ENCODE measurements at regions not wholly inside any gene's neighbourhood (a gene's known extent, or its start where the extent isn't known, plus 50 kb on each side); places are given as distances from the start of the nearest gene placed in this dataset.

GRCh38 chr16:79327836-79328235 is 272.7 kb downstream of the MAF start:
- no peak for DNase-seq

DNA sequence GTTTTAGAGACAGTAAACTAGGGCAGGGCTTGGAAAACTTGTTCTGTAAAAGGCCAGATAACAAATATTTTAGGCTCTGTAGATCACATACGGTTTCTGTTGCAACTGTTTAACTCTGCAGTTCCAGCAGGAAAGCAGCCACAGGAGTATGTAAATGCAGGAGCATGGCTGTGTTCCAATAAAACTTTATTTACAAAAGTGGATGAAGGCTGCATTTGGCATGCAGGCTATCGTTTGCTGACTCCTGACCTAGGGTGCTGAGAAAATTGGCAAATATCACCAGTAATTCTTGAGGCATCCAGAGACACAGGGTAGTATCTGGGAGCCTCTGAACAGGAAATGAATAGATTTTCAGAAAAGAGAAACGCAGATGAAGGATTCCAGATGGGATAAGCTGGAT is 274.0 kb downstream of the MAF start:
- no peak for DNase-seq

- no peak for DNase-seq
Measured at GRCh38 chr16:79325226-79325945, 275.2 kb downstream of the MAF start.

DNA sequence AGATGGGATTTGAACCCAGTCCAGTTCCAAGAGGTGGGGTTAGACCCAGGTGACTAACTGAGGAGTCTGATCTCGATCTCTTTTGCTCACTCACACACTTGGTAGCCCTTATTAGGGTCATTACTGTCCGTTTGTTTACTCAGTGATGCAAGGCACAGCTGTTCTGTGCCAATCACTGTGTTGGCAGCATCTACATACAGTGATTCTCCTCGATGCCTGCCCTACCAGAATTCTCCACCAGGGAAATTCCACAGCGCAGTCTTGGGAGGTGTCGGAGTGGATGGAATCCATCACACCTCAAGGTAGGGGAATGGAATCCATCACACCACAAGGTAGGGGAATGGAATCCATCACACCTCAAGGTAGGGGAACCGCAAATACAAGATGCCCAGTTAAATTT is 279.6 kb downstream of the MAF start:
- DNase-seq = no peak

- no peak for DNase-seq
Measured at GRCh38 chr16:79318143-79318899, 282.2 kb downstream of the MAF start.

GRCh38 chr16:79317521-79317920 is 283.0 kb downstream of the MAF start:
- DNase-seq = no peak

GRCh38 chr16:79317026-79317425 is 283.5 kb downstream of the MAF start:
- no peak for DNase-seq

- DNase-seq = no peak
Measured at GRCh38 chr16:79316004-79316458, 284.5 kb downstream of the MAF start.

DNA sequence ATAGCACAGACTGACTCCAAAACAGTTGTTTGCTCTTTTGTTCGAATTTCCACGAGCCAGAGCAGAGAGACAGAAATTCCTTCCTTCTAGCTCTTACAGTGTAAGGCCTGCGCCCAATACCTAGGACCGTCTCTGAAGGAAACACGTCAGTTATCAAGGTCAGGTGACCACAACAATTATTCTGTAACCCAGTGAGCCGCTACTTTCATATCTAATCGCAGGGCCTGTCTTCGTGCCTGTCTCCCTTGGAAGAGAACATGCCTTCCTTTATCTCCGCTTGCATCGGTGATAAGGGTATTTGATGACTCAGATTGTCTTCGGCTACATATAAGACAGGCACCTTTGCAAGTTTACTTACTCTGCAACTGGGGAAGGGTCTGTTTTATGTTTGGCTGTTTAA is 288.0 kb downstream of the MAF start:
- DNase-seq = no peak

DNA sequence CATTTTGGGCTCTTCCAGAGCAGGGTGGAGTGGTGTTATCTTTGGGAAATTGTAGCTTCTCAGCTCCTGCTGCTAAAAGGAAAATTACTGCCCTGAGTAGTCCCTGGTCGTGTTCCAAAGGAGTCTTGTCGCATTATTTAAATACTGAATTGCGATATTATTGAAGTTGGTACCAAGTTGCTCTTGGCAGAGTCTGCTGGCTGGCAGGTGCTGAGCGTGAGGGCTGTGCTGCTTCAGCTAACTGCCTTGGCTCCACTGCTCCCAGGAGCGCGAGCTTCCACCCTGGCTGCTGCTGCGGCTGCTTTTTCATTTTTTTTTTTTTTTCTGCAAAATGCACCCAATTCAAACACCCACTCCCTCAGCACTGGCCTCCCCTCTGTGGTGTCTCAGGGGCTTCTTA is 289.8 kb downstream of the MAF start:
- no peak for DNase-seq

GRCh38 chr16:79309606-79310005 is 290.9 kb downstream of the MAF start:
- no peak for DNase-seq

GRCh38 chr16:79307214-79307613 is 293.3 kb downstream of the MAF start:
- DNase-seq = no peak

GRCh38 chr16:79305074-79305473 is 295.5 kb downstream of the MAF start:
- DNase-seq = no peak

GRCh38 chr16:79303959-79304387 is 296.6 kb downstream of the MAF start:
- no peak for DNase-seq

DNA sequence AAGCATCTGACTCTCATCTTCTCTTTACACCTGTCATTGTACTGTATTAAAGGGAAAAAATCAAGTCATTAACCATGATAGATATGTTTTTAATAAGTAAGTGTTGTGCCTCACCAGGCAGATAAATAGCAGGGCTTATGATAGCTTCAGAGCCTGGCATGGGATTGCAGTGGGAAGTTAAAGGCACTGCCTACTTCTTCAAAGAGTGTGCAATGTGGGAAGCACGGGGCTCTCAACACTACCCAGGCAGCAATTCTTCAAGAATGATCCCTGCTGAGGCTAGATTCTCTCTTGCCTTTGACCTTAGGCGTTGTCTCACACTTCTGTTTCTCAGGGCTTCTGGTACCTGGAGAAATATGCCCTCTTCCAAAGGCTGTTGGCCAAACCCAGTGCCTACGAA is 297.3 kb downstream of the MAF start:
- DNase-seq = no peak

DNA sequence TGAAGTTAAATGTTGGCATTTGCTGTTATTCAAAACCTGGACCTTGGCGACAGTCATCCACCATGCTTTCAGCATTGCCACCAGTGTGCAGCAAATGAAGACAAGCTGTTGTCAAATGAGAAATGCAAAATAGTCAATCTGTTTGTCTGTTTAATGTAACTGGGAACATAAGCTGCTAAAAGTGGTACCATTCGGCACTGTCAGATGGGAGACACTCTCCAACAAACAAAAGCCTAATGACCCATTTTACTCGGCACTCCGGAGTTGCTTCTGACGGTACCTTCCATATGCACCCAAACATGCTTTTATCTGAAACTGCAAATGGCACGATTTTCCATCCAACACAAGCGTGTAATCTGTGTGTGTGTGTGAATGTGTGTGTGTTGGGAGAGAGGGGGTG is 297.8 kb downstream of the MAF start:
- DNase-seq = no peak

GRCh38 chr16:79301051-79301450 is 299.5 kb downstream of the MAF start:
- DNase-seq = no peak

DNA sequence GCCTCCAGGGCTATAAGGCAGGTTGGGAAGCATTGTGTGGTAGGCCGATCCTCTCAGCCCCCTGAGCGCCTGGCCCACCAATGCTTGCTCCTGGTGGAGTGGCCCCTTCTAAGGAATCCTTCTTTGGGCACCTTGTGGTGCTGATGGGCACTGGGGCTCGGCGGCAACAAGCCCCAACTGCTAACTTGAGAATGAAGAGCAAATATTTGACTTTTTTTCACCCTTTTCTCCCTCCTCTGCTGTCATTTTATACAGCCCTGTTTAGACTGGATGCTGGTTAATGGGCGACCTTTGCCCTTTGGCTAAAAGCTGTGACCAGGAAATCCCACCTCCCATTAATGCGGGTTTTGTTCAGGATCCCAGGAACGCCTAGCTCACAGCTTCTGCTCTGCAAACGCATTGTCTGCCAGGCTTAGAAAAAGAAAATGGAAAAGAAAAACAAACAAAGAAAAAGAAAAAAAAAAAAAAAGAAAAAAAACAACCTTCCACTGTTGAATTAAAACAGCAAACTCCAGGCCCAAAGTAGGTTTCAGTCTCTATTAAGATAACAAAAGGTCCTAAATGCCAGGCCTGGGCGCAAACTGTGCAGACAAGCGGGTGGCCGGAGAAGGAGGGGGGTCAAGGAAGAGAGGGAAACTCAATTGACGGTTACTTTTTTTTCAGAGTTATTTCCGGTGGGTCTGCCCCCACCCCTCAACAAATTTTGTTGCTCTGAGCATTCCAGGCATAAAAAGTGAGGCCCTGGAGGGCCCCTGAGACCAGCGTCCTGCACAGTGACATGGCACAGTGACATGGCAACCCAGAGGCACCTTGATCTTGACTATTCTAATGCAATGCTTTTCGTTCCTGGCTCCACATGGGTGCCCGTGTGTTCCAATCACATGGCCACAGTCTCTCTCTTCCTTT is 301.4 kb downstream of the MAF start:
- no peak for DNase-seq

DNA sequence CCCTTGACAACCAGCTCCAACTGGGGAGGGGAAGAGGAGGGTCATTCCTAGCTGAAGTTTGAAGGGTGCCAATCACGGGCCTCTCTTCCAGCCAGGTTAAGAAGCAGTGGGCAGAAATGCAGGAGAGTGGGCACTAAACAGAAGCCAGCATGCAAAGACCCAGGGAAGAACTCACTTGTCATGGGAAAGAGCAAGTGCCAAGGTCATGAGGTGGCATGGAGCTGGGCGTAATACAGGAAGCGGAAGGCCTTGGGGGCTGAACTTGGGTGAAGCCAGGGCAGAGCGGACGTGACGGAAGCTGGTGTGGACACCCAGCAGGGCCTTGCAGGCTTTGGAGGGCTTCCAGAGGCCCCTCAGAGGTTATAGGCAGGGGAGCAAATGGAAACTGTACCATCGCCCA is 302.1 kb downstream of the MAF start:
- no peak for DNase-seq

DNA sequence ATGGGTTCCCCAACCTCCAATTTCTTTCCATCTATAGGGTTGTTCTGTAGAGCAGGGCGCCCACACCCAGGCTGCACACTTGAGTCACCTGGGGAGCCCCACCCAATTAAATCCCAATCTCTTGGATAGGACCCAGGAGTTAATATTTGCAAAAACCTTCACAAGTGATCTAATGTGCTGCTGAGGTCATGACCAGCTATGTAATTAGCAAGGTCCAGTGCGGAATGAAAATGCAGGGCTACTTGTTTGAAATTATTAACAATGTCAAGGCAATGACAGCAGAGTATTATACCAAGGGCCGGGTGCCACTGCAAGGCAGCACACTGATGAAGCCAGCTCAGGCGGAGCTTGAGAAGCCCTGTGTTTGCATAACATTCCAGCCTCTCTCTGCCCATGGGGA is 302.7 kb downstream of the MAF start:
- no peak for DNase-seq

GRCh38 chr16:79297296-79297695 is 303.2 kb downstream of the MAF start:
- DNase-seq = no peak

DNA sequence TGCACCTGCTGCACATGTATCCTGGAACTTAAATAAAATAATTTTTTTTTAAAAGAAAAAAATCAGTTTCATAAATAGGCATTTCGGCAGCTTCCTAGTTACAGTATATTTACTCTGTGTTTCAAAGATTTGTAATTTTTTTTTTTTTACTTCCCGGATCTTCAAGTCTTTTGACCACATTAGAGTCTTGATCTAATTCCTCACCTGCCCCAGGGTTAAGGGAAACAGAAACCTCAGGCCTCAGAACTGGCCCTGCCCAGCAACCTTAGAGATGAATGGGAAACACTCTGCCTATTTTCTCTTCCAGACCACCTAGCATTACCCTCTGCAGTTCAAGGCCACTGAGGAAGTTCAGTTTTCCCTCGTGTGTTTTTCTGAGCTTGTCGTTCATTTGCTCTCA is 304.0 kb downstream of the MAF start:
- DNase-seq = no peak

DNA sequence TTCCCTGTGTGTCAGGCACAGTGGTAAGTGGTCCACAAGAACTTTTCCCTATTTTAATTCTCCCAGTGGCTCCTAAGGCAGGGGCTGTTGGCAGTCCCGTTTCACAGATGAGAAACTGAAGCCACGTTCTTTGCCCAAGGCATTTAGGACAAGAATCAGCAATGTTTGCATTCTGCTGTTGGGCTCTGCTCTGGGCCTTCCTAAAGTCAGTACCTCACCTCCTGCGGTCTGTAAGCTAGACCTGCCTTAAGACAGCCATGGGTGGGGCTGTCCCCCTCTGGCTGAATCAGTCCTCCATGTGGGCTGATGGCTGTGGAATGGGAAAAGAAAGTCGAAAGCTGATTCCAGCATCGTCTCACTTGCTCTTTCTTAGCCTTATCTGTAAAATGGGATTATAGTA is 304.8 kb downstream of the MAF start:
- no peak for DNase-seq

DNA sequence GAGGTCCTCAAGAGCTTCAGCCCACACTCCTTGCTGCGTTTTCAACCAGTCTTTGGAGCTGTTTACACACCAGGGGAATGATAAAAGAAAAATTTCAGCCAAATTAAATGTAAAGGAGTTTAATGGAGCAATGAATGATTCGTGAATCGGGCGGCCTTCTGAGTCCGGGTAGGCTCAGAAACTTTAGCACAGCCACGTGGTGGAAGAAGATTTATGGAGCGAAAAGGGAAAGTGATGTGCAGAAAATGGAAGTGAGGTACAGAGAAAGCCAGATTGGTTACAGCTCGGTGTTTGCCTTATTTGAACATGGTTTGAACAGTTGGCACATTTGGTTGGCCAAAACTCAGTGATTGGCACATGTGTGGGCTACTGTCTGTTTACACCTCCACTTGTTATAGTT is 305.4 kb downstream of the MAF start:
- DNase-seq = no peak
